ENCODE measurements at regions not wholly inside any gene's neighbourhood (a gene's known extent, or its start where the extent isn't known, plus 50 kb on each side); places are given as distances from the start of the nearest gene placed in this dataset.

DNA sequence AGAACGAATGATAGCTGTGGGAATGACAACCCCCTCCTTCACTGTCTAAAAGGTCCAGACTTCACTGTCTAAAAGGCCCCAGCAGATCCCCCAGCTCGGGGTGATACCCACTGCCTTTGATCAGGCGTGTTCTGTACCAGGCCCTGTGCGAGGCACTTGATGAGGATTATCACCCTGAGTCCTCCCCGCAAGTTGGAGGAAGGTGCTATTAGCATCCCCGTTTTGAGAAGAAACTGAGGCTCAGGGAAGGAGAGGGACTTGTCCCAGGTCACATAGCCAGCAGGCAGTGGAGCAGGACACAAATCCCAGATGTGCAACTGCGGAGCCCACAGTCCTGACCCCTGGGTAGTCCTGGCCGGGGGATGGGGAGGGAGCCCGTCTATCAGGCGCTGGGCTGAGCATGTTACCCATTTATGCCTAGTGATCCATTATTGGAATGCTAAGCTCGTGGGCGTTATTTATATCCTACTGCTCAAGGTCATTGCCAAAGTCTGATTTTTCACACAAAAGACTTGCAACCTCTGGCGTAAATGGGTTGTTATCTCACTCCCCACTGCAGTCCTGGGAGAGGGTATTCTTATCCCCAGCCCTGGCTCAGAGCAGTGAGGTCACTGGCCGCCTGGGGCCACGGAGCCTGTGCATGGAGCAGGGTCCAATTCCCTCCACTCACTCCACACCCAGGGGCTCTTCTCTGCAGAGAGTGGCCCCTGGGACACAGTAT lies 722.2 kb downstream of the MATN1 start:
- no peak for TF ChIP-seq POLR2A (IDR thresholded peaks at IDR 0.05)
- TF ChIP-seq, protein P1, sequence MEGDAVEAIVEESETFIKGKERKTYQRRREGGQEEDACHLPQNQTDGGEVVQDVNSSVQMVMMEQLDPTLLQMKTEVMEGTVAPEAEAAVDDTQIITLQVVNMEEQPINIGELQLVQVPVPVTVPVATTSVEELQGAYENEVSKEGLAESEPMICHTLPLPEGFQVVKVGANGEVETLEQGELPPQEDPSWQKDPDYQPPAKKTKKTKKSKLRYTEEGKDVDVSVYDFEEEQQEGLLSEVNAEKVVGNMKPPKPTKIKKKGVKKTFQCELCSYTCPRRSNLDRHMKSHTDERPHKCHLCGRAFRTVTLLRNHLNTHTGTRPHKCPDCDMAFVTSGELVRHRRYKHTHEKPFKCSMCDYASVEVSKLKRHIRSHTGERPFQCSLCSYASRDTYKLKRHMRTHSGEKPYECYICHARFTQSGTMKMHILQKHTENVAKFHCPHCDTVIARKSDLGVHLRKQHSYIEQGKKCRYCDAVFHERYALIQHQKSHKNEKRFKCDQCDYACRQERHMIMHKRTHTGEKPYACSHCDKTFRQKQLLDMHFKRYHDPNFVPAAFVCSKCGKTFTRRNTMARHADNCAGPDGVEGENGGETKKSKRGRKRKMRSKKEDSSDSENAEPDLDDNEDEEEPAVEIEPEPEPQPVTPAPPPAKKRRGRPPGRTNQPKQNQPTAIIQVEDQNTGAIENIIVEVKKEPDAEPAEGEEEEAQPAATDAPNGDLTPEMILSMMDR (IDR thresholded peaks at IDR 0.05): no peak
- TF ChIP-seq POLR2AphosphoS5 (IDR thresholded peaks at IDR 0.05): no peak
- no peak for TF ChIP-seq EP300 (IDR thresholded peaks at IDR 0.05)
